ENCODE measurements at regions not wholly inside any gene's neighbourhood (a gene's known extent, or its start where the extent isn't known, plus 50 kb on each side); places are given as distances from the start of the nearest gene placed in this dataset.

DNA sequence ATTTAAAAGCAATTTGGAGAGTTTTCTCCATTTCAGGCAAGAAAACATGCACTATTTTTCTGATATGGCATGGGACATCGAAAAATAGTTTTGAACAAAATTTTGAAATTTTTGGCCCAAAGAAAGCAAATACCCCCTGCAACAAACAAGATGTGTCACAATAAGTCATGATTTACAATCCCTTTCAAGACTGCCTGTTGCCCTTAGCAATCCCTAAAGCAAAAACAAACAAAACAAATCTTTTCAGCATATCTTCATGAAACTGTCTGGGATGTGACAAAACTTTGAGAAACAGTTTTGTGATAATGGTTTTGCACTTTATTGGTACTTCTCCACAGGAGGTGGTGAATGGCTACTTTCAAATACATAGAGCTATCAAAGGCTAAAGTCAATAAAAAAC, 1888.7 kb upstream of the PIK3C3 start:
- TF ChIP-seq, protein P1, sequence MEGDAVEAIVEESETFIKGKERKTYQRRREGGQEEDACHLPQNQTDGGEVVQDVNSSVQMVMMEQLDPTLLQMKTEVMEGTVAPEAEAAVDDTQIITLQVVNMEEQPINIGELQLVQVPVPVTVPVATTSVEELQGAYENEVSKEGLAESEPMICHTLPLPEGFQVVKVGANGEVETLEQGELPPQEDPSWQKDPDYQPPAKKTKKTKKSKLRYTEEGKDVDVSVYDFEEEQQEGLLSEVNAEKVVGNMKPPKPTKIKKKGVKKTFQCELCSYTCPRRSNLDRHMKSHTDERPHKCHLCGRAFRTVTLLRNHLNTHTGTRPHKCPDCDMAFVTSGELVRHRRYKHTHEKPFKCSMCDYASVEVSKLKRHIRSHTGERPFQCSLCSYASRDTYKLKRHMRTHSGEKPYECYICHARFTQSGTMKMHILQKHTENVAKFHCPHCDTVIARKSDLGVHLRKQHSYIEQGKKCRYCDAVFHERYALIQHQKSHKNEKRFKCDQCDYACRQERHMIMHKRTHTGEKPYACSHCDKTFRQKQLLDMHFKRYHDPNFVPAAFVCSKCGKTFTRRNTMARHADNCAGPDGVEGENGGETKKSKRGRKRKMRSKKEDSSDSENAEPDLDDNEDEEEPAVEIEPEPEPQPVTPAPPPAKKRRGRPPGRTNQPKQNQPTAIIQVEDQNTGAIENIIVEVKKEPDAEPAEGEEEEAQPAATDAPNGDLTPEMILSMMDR (IDR thresholded peaks at IDR 0.05), result no peak
- TF ChIP-seq POLR2A (IDR thresholded peaks at IDR 0.05), result no peak

Measured in Peyer's patch (tissue), 4 donors.